ENCODE measurements at regions not wholly inside any gene's neighbourhood (a gene's known extent, or its start where the extent isn't known, plus 50 kb on each side); places are given as distances from the start of the nearest gene placed in this dataset.

DNA sequence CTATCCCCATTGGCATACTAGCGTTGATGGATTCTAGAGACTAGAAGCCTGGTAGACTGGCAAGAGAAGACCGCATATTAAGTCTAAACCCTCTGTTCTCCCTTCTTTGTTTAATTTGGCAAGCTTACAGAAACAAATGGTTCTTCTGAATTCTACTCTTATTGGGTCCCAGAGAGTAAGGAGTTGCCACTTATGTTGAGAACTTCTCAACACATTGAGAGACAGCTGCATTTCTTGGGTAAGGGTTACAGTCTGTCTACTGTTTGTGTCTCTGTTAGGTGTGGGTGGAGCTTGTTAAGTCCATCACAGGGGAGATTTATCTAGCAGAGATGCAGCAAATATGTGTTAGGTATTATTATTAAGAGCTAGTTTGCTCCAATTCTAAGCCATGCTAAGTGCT is 435.8 kb upstream of the MEIS1 start:
- POLR2A ChIA-PET, result no interaction called here
- Mint-ChIP-seq H3K27ac (no peak overlapping the region), H3K9me3 (no peaks in the 10 kb centered on the region), H3K4me1 (no peaks in the 10 kb centered on the region), H3K27me3 (ENCODE audit: low read depth) (no peaks in the 10 kb centered on the region; the same call in none of the 2 replicates), H3K36me3 (no peaks in the 10 kb centered on the region), H3K4me3 (no peak overlapping the region)
- no peak for DNase-seq (ENCODE audit: low spot score)
- no peak for TF ChIP-seq ATF1 (CRISPR knock-in tag; IDR thresholded peaks at IDR 0.05)
- TF ChIP-seq NR3C1 (CRISPR knock-in tag; conservative IDR thresholded peaks at IDR 0.05; ENCODE audit: low read depth), result no peak
- TF ChIP-seq ZNF671 (CRISPR knock-in tag; IDR thresholded peaks at IDR 0.05), result no peak
- no peak for TF ChIP-seq ZMAT4 (CRISPR knock-in tag; IDR thresholded peaks at IDR 0.05)
- TF ChIP-seq SP1 (CRISPR knock-in tag; conservative IDR thresholded peaks at IDR 0.05), result no peak
- no peak for TF ChIP-seq SOX15 (CRISPR knock-in tag; IDR thresholded peaks at IDR 0.05)
- TF ChIP-seq, protein P1, sequence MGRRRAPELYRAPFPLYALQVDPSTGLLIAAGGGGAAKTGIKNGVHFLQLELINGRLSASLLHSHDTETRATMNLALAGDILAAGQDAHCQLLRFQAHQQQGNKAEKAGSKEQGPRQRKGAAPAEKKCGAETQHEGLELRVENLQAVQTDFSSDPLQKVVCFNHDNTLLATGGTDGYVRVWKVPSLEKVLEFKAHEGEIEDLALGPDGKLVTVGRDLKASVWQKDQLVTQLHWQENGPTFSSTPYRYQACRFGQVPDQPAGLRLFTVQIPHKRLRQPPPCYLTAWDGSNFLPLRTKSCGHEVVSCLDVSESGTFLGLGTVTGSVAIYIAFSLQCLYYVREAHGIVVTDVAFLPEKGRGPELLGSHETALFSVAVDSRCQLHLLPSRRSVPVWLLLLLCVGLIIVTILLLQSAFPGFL (CRISPR knock-in tag; IDR thresholded peaks at IDR 0.05; ENCODE audit: borderline replicate concordance), result no peak
- no peak for TF ChIP-seq GTF2I (CRISPR knock-in tag; conservative IDR thresholded peaks at IDR 0.05)
- TF ChIP-seq, protein P2, sequence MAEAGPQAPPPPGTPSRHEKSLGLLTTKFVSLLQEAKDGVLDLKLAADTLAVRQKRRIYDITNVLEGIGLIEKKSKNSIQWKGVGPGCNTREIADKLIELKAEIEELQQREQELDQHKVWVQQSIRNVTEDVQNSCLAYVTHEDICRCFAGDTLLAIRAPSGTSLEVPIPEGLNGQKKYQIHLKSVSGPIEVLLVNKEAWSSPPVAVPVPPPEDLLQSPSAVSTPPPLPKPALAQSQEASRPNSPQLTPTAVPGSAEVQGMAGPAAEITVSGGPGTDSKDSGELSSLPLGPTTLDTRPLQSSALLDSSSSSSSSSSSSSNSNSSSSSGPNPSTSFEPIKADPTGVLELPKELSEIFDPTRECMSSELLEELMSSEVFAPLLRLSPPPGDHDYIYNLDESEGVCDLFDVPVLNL (CRISPR knock-in tag; IDR thresholded peaks at IDR 0.05; ENCODE audit: borderline replicate concordance, low read depth), result no peak
- TF ChIP-seq OVOL2 (CRISPR knock-in tag; IDR thresholded peaks at IDR 0.05; ENCODE audit: borderline replicate concordance), result no peak
- TF ChIP-seq FOXJ3 (CRISPR knock-in tag; IDR thresholded peaks at IDR 0.05; ENCODE audit: borderline replicate concordance), result no peak
- no peak for TF ChIP-seq ARID4B (CRISPR knock-in tag; IDR thresholded peaks at IDR 0.05; ENCODE audit: borderline replicate concordance)
- TF ChIP-seq CBFB (CRISPR knock-in tag; IDR thresholded peaks at IDR 0.05; ENCODE audit: low read depth), result no peak
- TF ChIP-seq JUN (CRISPR knock-in tag; IDR thresholded peaks at IDR 0.05), result no peak
- no peak for TF ChIP-seq NR2C2 (CRISPR knock-in tag; IDR thresholded peaks at IDR 0.05)
- no peak for TF ChIP-seq ZNF281 (CRISPR knock-in tag; IDR thresholded peaks at IDR 0.05)
- no peak for TF ChIP-seq RORB (CRISPR knock-in tag; IDR thresholded peaks at IDR 0.05)
- no peak for TF ChIP-seq ZNF232 (CRISPR knock-in tag; IDR thresholded peaks at IDR 0.05)
- CTCF ChIA-PET, result interaction anchor here (1.2 to 2.1 kb wide), 2 partner anchors 28 to 80 kb away, joined by 3 to 5 read pairs; no protein-coding TSS in a partner anchor
- ATAC-seq, result no peak

Data from WTC11 (cell line).